Hepatocyte (in vitro differentiated cells): ENCODE measurements at regions not wholly inside any gene's neighbourhood (a gene's known extent, or its start where the extent isn't known, plus 50 kb on each side); places are given as distances from the start of the nearest gene placed in this dataset.

ENCODE experiments used
- DNase-seq: peaks from one replicate; pipeline ENCODE4 v3.0.0-alpha.2; 2016; ENCODE audit warnings: low spot score
- H2AFZ ChIP-seq: fragments of 200-600 bp; sonication (generic); 2 replicates; pipeline ENCODE4 v1.6.0; 2016; ENCODE audit warnings: antibody characterized with exemption, mild to moderate bottlenecking
- H3K27ac ChIP-seq: fragments of 200-600 bp; sonication (generic); 2 replicates; pipeline ENCODE4 v1.5.1; 2016; ENCODE audit warnings: mild to moderate bottlenecking
- H3K27me3 ChIP-seq: fragments of 200-600 bp; sonication (generic); 2 replicates; pipeline ENCODE4 v1.6.1; 2016
- H3K36me3 ChIP-seq: fragments of 200-600 bp; sonication (generic); replicated peaks from 2 replicates; pipeline ENCODE4 v1.5.1; 2016; ENCODE audit warnings: low read depth; ENCODE audit not compliant: insufficient read depth
- H3K4me1 ChIP-seq: fragments of 200-600 bp; sonication (generic); 2 replicates; pipeline ENCODE4 v1.5.1; 2016; ENCODE audit warnings: mild to moderate bottlenecking, moderate library complexity; ENCODE audit not compliant: insufficient read depth
- H3K4me2 ChIP-seq: fragments of 200-600 bp; sonication (generic); 2 replicates; pipeline ENCODE4 v1.6.0; 2016
- H3K4me3 ChIP-seq: fragments of 200-600 bp; sonication (generic); 2 replicates; pipeline ENCODE4 v1.5.1; 2016; ENCODE audit warnings: mild to moderate bottlenecking
- H3K79me2 ChIP-seq: fragments of 200-600 bp; sonication (generic); 2 replicates; pipeline ENCODE4 v1.6.0; 2017; ENCODE audit warnings: mild to moderate bottlenecking
- H3K9me2 ChIP-seq: fragments of 200-600 bp; sonication (generic); replicated peaks from 2 replicates; pipeline ENCODE4 v1.6.0; 2017; ENCODE audit warnings: mild to moderate bottlenecking; ENCODE audit not compliant: insufficient read depth
- H3K9me3 ChIP-seq: fragments of 200-600 bp; sonication (generic); 2 replicates; pipeline ENCODE4 v1.5.1; 2016; ENCODE audit warnings: low read depth, mild to moderate bottlenecking
- H4K20me1 ChIP-seq: fragments of 200-600 bp; sonication (generic); 2 replicates; pipeline ENCODE4 v1.6.0; 2016; ENCODE audit warnings: mild to moderate bottlenecking; ENCODE audit not compliant: insufficient read depth, poor library complexity, severe bottlenecking
- EZH2 ChIP-seq: fragments of 200-600 bp; sonication (generic); IDR thresholded peaks from 2 replicates; pipeline ENCODE4 v1.6.1; 2016; ENCODE audit warnings: antibody characterized with exemption, mild to moderate bottlenecking, borderline replicate concordance
- EZH2phosphoT487 ChIP-seq: fragments of 200-600 bp; sonication (generic); IDR thresholded peaks from one replicate; pipeline ENCODE4 v1.6.1; 2018; ENCODE audit warnings: antibody characterized with exemption, mild to moderate bottlenecking, low read depth, moderate library complexity; ENCODE audit not compliant: unreplicated experiment, severe bottlenecking
- WGBS: methylation state at CpG from one replicate; pipeline ENCODE4 v1.1.6; 2016; ENCODE audit warnings: low lambda C conversion rate; ENCODE audit errors: missing lambda C conversion rate; 5-methylcytosine and 5-hydroxymethylcytosine counted together
- TF ChIP-seq, protein P1 (sequence below): fragments of 200-600 bp; sonication (generic); IDR thresholded peaks from 2 replicates; pipeline ENCODE4 v1.5.1; 2016; ENCODE audit warnings: antibody characterized with exemption, mild to moderate bottlenecking; ENCODE audit not compliant: poor library complexity

- no peak overlapping the region for H2AFZ ChIP-seq
- H4K20me1 ChIP-seq: no peaks in the 10 kb centered on the region
- H3K27ac ChIP-seq: no peak overlapping the region
- H3K4me3 ChIP-seq: no peak overlapping the region
- TF ChIP-seq, protein P1, sequence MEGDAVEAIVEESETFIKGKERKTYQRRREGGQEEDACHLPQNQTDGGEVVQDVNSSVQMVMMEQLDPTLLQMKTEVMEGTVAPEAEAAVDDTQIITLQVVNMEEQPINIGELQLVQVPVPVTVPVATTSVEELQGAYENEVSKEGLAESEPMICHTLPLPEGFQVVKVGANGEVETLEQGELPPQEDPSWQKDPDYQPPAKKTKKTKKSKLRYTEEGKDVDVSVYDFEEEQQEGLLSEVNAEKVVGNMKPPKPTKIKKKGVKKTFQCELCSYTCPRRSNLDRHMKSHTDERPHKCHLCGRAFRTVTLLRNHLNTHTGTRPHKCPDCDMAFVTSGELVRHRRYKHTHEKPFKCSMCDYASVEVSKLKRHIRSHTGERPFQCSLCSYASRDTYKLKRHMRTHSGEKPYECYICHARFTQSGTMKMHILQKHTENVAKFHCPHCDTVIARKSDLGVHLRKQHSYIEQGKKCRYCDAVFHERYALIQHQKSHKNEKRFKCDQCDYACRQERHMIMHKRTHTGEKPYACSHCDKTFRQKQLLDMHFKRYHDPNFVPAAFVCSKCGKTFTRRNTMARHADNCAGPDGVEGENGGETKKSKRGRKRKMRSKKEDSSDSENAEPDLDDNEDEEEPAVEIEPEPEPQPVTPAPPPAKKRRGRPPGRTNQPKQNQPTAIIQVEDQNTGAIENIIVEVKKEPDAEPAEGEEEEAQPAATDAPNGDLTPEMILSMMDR: no peak
- no peak for TF ChIP-seq EZH2
- no peak for TF ChIP-seq EZH2phosphoT487
- DNase-seq: no peak
- no peaks in the 10 kb centered on the region for H3K9me3 ChIP-seq
- WGBS: 87% methylated on average over 2 of the region's 2 CpGs
- H3K4me1 ChIP-seq: no peaks in the 10 kb centered on the region
- no peak overlapping the region for H3K4me2 ChIP-seq
- no peaks in the 10 kb centered on the region for H3K79me2 ChIP-seq
- no peaks in the 10 kb centered on the region for H3K27me3 ChIP-seq
- no peaks in the 10 kb centered on the region for H3K36me3 ChIP-seq
- no peaks in the 10 kb centered on the region for H3K9me2 ChIP-seq
Measured at GRCh38 chr19:27997069-27997468, 1215.9 kb downstream of the UQCRFS1 start.

GRCh38 chr19:27993619-27994570, 1219.1 kb downstream of the UQCRFS1 start:
- Histone ChIP-seq H2AFZ (no peak overlapping the region), H3K27me3 (no peaks in the 10 kb centered on the region), H4K20me1 (no peaks in the 10 kb centered on the region), H3K9me3 (no peaks in the 10 kb centered on the region), H3K4me1 (no peaks in the 10 kb centered on the region), H3K4me2 (no peak overlapping the region), H3K27ac (no peak overlapping the region), H3K4me3 (no peak overlapping the region), H3K79me2 (no peaks in the 10 kb centered on the region), H3K36me3 (no peaks in the 10 kb centered on the region), H3K9me2 (peaks cover 4% of the 10 kb centered on the region)
- WGBS: 76% methylated on average over 6 of the region's 6 CpGs
- TF ChIP-seq, protein P1: no peak
- TF ChIP-seq EZH2phosphoT487: no peak
- TF ChIP-seq EZH2: no peak
- no peak for DNase-seq

DNA sequence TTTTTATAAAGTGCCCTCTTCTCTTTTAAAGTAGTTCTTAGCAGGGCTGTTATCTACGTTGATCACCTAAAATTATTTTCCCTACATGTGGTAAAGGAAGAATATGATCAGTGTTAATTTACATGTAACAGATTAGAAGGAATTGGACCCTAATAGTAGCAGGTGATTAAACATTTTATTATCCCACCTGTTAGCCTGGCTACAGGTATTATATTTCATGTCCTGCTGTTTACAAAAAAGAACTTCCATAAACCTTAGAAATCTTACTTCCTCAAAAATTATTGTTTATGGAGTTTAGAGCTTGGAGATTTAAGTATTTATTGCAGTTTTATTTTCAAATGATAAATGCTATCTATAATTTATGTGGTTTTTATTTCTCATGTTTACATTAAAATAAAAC, 1226.7 kb downstream of the UQCRFS1 start:
- Histone ChIP-seq H2AFZ (no peak overlapping the region), H3K4me1 (no peaks in the 10 kb centered on the region), H3K4me2 (no peak overlapping the region), H3K27ac (no peak overlapping the region), H3K9me2 (peaks cover 1% of the 10 kb centered on the region), H3K79me2 (no peaks in the 10 kb centered on the region), H3K36me3 (no peaks in the 10 kb centered on the region), H3K4me3 (no peak overlapping the region), H3K27me3 (no peaks in the 10 kb centered on the region), H3K9me3 (no peaks in the 10 kb centered on the region), H4K20me1 (no peaks in the 10 kb centered on the region)
- 83% methylated on average over 1 of the region's 1 CpG for WGBS
- TF ChIP-seq, protein P1: no peak
- TF ChIP-seq EZH2phosphoT487 (no peak), EZH2 (no peak)
- DNase-seq: no peak
